ENCODE measurements at regions not wholly inside any gene's neighbourhood (a gene's known extent, or its start where the extent isn't known, plus 50 kb on each side); places are given as distances from the start of the nearest gene placed in this dataset.

- TF ChIP-seq CTCF (IDR thresholded peaks at IDR 0.05) (no peak), EZH2 (IDR thresholded peaks at IDR 0.05) (no peak), EZH2phosphoT487 (IDR thresholded peaks at IDR 0.05) (no peak)
Observed at GRCh38 chr9:13445103-13445500, 165.6 kb upstream of the MPDZ start.
